Nucleus accumbens (tissue), 56 donors: ENCODE measurements at regions not wholly inside any gene's neighbourhood (a gene's known extent, or its start where the extent isn't known, plus 50 kb on each side); places are given as distances from the start of the nearest gene placed in this dataset.
A peak's percentile ranks its signal among the peaks of the same experiment; 100 is the strongest.
"Not testable (repeated sequence)": the region's sequence is repeated elsewhere in the genome, so short reads cannot be mapped to it uniquely, and the experiment has no call there.

Experiments used
- DNase-seq, 56 donors: peaks; one replicate each; lab custom pipeline; 2025; lab: John Stamatoyannopoulos, UW

- no peak for DNase-seq
Observed at GRCh38 chrX:13226214-13226613, 93.6 kb downstream of the ATXN3L start.

- DNase-seq = no peak
Observed at GRCh38 chrX:13223868-13224567, 95.8 kb downstream of the ATXN3L start.

- no peak for DNase-seq
Observed at GRCh38 chrX:13220916-13221315, 98.9 kb downstream of the ATXN3L start.

DNA sequence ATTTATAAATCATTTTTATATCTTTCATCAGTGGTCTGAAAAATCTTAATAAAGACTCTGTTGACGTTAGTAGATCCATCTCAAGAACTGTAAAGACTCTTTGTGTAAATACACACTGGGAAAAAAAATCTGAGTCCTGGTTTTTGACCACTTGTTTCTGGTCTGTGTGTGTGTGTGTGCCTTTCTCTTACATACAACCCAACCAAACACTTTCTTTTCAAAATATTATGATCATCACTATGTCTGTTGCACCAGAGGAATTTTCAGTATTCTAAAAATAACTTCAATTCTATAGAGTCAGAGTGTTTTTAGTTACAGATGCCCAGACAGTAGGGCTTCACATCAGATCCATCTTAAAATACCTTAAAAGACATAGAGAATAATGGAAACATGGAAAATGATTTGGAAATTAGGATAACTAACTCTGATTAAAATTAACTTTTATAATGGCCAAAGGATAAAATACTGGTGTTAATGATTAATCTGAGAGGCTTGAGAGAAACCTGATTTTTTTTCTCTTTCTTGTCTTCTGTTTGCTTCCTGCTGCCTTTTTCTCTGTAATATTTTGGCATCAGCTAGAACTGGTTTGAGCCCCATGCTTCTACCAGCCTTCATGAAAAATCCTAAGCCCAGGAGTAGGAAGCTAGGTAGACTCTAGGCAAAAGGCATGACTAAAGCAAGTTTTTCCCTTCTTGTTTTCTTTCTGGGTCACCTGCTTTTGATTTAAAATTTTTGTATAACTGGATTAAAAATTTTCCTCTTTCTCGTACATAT lies 99.7 kb downstream of the ATXN3L start:
- DNase-seq = no peak

- DNase-seq = no peak
Observed at GRCh38 chrX:13218758-13219157, 101.1 kb downstream of the ATXN3L start.

DNA sequence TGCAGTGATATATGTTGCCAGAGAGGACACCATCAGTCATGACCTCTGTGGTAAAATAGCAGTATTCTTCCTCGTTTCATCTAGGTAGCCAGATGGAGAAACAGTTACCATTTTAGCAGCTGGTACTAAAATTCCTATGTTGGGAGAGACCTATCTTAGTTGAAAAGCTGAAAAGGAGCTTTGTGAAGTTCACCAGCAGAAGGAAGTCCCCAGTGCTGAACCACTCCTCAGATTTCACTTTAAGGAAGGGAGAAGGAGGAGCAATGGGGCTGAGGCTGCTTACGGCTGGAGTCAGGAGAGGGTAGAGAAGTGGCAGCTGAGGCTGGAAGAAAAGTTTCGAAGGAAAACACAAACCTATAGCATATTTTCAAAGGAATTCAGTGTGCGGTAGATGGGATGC lies 103.7 kb downstream of the ATXN3L start:
- DNase-seq = no peak

DNA sequence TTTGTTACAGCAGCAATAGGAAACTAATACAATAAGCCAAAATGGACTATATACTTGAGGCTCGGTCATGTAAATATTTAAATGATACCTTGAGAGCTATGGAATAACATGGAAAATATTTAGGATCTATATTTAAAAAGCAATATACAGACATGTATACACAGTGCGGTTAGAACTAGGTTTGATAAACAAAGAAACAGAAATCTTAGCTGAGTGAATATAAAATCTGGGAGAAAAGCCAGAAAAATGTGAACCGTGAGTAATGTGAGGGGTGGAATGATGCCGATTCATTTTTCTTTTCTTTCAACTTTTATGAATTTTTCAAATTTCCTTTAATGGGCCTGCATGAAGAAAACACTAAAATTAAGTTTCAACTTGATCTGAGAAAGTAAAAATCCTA lies 104.1 kb downstream of the ATXN3L start:
- DNase-seq = no peak

DNA sequence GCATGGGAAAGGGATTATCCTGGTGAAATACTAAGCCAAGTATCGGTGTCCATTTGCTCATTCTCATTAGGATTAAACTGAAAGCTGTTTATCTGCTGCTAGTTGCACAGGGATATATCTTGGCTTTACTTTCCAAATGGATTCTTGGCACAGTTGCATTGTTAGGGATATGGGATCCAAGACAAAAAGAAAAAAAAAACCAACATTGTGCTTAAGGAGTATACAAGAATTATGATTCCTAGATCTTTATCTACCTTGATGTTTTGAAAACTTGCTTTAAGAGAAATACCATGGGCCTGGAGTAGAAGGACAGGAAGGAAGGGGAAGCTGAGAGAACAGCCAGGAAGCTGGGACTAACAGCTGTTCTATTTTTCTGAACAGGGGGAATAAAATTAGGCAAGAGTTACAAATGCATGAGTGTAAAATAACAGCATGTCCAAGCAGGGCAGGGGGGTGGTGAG lies 107.6 kb downstream of the ATXN3L start:
- DNase-seq = no peak

- not testable (repeated sequence) for DNase-seq
Observed at GRCh38 chrX:13210142-13210541, 109.7 kb downstream of the ATXN3L start.

DNA sequence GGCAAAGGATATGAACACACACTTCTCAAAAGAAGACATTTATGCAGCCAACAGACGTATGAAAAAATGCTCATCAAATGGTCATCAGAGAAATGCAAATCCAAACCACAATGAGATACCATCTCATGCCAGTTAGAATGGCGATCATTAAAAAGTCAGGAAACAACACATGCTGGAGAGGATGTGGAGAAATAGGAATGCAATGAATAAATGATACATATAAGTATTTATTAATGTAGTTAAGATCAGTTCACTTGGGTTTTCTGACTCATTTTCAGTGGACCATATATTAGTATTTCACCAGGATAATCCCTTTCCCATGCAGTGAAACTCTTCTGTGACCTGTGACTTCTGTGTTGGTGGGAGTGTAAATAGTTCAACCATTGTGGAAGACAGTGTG lies 110.1 kb downstream of the ATXN3L start:
- DNase-seq = not testable (repeated sequence)

GRCh38 chrX:13208281-13208935 lies 111.4 kb downstream of the ATXN3L start:
- no peak for DNase-seq

GRCh38 chrX:13203271-13203670 lies 116.6 kb downstream of the ATXN3L start:
- no peak for DNase-seq

- no peak for DNase-seq
Observed at GRCh38 chrX:13201605-13202219, 118.1 kb downstream of the ATXN3L start.

DNA sequence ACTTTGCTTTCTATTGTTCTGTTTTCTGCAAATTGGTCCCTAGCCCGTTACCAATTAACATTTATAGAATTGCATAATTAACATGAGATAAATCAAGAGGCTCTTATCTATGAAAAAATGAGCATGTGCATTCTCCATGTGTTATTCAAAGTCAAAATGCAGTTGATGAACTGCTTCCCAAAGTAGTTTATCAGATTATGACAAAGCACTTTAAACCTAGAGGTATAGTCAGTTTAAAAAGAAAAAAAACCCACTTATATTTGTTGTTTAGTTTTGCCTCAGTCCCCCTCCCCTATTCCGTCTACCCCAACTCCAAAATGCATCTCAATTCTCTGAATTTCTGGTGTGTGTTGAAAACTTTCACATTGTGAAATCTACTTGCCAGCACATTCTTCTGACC lies 119.5 kb downstream of the ATXN3L start:
- no peak for DNase-seq

GRCh38 chrX:13198762-13199064 lies 121.1 kb downstream of the ATXN3L start:
- no peak for DNase-seq

GRCh38 chrX:13198056-13198761 lies 121.6 kb downstream of the ATXN3L start:
- DNase-seq = peak in 4 of 56 donors; percentile 0 to 22 (median 3)

DNA sequence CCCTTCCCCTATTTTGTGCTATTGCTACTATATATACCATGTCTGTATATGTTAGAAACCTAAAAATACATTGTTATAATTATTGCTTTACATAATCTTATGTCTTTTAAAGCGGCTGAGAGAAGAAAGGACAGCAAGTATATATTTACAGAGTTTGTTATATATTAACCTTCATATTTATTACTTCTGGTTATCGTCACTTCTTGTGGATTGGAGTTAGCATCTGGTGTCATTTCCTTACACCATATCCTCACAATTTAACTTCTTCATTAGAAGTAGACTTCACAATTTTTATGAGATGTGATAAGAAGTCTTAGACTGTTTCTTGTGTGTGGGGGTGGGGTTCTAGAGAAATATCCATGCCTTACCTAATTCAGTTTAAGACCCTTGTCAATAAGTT lies 123.1 kb downstream of the ATXN3L start:
- no peak for DNase-seq

GRCh38 chrX:13195340-13195739 lies 124.5 kb downstream of the ATXN3L start:
- DNase-seq = no peak

- DNase-seq = no peak
Observed at GRCh38 chrX:13194291-13195103, 125.4 kb downstream of the ATXN3L start.

DNA sequence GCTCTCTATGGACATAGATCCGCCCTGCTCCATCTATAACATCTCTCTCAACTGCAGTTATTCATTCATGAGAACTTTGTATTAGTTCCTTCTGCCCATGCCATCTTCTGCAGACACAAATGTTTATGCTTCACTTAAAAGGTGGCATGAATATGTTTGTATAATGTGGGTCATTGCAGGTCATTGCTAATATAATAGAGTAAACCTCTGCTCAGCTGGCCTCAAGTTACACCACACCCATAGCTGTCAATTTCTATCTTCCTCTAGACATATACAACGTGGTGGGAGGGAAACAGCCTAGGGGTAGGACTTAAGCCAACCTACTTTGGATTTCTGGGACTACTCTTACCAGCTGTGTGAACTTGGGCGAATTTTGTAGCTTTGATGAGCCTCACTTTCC lies 129.8 kb downstream of the ATXN3L start:
- no peak for DNase-seq
